HG03103 (cell line): ENCODE measurements at regions not wholly inside any gene's neighbourhood (a gene's known extent, or its start where the extent isn't known, plus 50 kb on each side); places are given as distances from the start of the nearest gene placed in this dataset.
"Not testable (repeated sequence)": the region's sequence is repeated elsewhere in the genome, so short reads cannot be mapped to it uniquely, and the experiment has no call there.

Source experiments
- ATAC-seq: cut with Tn5 transposase; IDR thresholded peaks from one replicate; pipeline ENCODE4 v1.9.1; 2021; ENCODE audit warnings: low read depth; ENCODE audit not compliant: unreplicated experiment

GRCh38 chr14:28348797-28349196 is 417.8 kb upstream of the FOXG1 start:
- no peak for ATAC-seq

DNA sequence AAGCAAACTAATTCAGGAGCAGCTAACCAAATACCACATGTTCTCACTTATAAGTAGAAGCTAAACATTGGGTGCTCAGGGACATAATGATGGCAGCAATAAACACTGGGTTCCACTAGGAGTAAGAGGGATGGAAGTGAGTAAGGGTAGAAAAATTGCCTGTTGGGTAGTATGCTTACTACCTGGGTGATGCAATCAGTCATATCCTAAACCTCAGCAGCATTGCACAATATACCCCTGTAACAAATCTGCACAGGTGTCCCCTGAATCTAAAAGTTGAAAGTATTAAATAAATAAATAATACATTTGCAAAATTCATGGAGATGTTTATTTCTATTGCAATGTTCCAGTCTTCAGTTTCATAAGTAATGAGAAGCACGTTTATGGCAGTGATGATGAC is 409.8 kb upstream of the FOXG1 start:
- ATAC-seq: no peak

DNA sequence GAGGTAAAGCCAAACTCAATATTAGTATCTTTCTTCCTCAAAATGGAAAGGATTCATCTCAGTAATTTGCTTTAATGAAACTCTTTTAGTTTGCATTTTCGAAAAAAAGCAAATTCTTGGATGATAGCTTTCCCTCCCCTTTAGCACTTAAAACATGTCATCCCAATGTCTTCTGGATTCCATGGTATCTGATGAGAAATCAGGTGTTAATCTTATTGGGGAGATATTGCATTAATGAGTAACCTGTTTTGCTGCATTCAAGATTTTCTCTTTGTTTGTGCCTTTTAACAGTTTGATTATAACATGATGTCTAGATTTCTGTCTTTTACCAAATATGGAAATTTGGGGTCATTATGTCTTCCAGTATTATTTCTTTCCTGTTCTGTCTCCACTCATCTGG is 405.1 kb upstream of the FOXG1 start:
- ATAC-seq: no peak

GRCh38 chr14:28365510-28365909 is 401.1 kb upstream of the FOXG1 start:
- no peak for ATAC-seq

GRCh38 chr14:28373721-28374120 is 392.9 kb upstream of the FOXG1 start:
- no peak for ATAC-seq

GRCh38 chr14:28375295-28375694 is 391.3 kb upstream of the FOXG1 start:
- ATAC-seq: no peak

GRCh38 chr14:28381656-28382055 is 384.9 kb upstream of the FOXG1 start:
- no peak for ATAC-seq

DNA sequence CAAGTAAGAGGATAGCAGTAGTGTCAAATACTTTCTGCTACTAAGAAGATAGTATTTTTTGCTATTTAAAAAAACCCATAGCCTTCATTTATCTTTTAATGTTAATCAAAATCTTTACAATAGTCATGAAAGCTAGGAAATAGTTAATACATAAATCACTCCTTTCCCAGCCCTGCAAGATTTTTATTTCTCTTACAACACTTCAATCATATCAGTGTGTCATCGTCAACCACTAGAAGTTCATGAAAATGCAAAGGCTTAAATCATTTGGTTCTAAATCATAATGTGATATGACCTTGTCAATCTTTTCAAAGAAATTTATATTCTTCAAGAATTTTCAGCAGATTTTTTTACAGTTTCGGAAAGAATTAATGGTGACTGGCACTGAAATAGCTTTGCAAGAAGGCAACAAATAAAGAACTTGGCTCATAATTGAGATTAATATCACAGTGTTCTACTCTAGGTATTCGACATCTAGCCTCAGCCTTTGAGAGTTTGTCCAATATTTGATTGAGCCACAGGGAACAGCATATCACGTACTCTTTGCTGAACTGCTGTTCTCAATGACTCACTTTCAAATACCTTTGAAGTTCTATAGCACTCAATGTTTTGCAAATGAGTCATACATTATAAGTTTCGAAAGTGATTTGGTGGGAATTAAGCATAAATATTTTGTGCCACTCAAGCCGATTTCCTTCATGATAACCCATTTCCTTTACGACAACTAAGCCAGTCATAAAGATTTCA is 384.0 kb upstream of the FOXG1 start:
- ATAC-seq: no peak

DNA sequence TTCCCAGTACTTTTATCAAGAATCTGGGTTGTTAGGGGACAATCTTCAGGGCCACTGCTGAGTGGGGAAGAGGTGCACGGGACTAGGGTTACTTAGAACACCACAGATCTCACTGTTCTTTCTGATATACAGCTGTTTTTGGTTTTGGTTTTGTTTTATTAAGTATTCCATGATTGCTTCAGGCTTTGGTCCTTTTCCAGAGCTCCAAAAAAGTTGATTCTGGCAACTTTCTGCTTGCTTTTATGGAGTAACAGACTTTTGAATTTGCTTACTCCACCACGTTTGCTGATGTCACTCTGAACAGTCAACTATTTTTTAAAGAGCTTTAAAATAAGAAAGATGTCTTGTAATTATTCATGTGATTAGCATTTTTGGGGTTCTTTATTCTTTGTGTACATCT is 368.1 kb upstream of the FOXG1 start:
- no peak for ATAC-seq

DNA sequence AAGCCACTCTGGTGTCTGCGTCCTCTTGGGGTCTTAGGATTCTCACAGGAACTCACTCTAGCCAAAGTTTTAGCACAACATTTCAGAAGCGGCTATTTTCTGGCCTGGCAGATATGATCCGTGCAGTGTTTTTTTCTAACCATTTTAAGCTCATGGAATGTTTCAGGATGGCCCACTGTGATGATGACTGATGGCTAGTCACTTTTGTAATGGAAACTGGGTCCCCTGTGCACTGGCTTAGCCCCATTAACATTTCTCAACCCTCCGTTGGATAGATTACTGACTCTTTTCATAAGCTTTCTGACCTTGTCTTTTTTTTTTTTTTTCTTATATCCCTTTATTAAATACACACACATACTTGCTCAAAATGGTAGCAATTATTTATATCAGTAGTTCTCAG is 364.9 kb upstream of the FOXG1 start:
- not testable (repeated sequence) for ATAC-seq

DNA sequence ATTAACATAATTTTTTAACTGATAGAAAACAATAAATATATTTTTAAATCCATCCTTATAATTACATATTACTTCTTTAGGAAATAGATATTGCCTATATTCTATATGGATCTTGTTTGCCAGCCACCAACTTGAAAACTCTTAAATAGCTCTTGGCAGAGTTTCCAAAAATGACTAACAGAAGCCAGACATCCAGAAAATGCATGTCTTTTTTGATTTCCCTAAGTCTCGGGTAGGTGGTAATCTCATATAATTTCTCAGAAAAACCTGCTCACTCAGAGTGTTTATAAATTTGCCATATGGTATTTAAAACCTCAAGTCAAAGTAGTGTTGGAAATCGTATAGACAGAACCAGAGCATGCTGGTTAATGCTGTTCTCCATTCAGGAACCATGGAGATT is 360.4 kb upstream of the FOXG1 start:
- ATAC-seq: no peak

DNA sequence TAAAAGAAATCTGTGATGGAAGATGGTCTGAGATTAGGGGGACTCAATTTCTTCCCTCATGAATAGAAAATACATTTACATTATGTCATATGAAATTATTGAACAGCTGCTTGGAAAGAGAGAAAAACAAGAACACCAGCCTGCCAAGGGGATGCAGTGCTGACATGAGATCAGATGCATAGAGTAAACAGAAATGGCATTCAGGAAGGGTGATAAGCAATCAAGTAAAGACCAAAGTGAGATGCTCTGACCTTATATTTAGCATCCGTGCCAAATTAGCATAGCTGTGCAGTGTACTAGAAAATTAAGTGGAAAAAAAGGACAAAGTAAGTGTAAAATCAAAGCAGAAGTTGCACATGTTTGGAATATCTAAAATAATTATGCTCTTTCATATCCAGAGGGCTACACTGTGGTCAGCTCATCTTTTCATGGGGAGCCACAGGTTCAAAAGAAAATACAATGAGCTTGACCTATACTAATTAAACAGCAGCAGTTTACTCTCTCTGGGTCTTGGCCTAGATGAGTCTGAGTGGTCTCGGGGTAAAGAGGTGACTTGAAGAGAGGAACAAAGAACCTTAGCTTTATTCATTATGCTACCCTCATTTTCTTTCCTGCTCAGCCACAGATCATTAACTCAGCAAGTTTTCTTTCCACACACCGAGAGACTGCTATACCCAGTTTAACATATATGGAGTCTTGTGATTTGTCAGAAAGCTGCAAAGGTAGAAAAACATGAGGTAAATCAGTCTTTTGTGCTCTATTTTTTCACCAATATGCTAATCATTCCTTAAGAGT is 359.4 kb upstream of the FOXG1 start:
- no peak for ATAC-seq

- no peak for ATAC-seq
Observed at GRCh38 chr14:28407996-28408395, 358.6 kb upstream of the FOXG1 start.

DNA sequence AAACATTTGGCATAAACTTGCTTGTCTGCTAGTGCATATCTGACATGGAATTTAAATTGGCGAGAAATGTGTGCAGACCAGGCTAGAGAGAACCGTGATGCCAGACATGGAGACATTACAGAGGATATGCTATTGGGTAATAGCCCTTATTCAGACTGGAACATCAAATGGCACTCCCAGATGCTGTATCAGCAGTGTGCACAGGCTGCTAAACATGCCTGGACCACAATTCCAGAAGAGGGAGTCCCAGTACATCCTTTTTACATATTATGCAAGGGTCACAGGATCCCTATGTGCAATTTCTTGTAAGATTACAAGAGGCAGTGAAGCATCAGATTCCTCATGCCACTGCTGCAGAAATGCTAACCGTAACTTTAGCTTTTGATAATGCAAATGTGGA is 354.5 kb upstream of the FOXG1 start:
- no peak for ATAC-seq

- ATAC-seq: no peak
Observed at GRCh38 chr14:28426960-28427359, 339.6 kb upstream of the FOXG1 start.

- no peak for ATAC-seq
Observed at GRCh38 chr14:28436821-28437220, 329.8 kb upstream of the FOXG1 start.

GRCh38 chr14:28461389-28461788 is 305.2 kb upstream of the FOXG1 start:
- no peak for ATAC-seq

- no peak for ATAC-seq
Observed at GRCh38 chr14:28467611-28468010, 299.0 kb upstream of the FOXG1 start.

- no peak for ATAC-seq
Observed at GRCh38 chr14:28468191-28469151, 298.1 kb upstream of the FOXG1 start.

GRCh38 chr14:28482251-28483040 is 284.1 kb upstream of the FOXG1 start:
- ATAC-seq: no peak
